Rectal smooth muscle tissue (tissue), 1 donor: ENCODE measurements at regions not wholly inside any gene's neighbourhood (a gene's known extent, or its start where the extent isn't known, plus 50 kb on each side); places are given as distances from the start of the nearest gene placed in this dataset.

ENCODE experiments used
- H3K27ac ChIP-seq: one replicate; pipeline ENCODE4 v1.7.0; 2013; ENCODE audit warnings: low read depth, low read length, inconsistent platforms
- H3K27me3 ChIP-seq: one replicate; pipeline ENCODE4 v1.7.0; 2013; ENCODE audit warnings: low read length; ENCODE audit not compliant: control insufficient read depth, insufficient read depth
- H3K36me3 ChIP-seq: one replicate; pipeline ENCODE4 v1.7.0; 2013; ENCODE audit warnings: low read length; ENCODE audit not compliant: control insufficient read depth, insufficient read depth
- H3K4me1 ChIP-seq: one replicate; pipeline ENCODE4 v1.7.0; 2013; ENCODE audit warnings: low read length; ENCODE audit not compliant: control insufficient read depth, insufficient read depth
- H3K4me3 ChIP-seq: one replicate; pipeline ENCODE4 v1.7.0; 2013; ENCODE audit warnings: low read length
- H3K9ac ChIP-seq: one replicate; pipeline ENCODE4 v1.7.0; 2013; ENCODE audit warnings: low read length

DNA sequence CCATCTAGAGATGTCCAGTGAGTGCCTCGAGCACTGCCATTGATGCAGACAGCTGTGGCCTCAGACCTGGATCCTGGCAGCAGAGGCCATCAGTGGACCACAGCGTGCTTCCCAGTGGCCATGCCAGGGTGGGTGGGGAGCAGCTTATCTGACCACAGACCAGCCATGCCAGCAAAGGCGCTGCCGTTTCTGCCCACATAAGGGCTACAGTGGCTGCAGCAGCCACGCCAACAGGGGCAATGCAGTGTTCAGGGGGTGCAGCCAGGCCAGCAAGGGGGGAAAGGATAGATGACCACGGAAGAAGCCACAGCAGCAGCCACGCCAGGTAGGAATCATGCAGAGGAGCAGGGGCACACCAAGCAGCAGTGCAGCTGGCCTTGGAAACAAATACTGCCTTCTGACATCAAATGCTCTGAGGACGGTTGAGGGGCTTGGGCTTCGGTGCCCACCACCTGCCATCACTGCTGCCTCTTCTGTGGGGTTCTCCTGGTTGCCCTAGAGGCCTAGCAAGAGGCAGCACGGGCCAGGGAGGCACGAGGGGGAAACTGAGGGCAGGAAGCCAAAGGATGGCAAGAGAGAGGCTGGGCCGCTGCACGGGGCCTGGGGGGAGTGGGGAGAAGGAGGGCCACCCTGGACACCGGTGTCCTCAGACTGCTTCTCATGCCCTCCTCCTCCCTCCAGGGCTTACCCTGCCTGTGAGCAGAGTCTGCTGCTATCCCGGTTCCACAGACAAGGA lies 94.7 kb upstream of the RUNX3 start:
- Histone ChIP-seq H3K4me3 (no peak overlapping the region), H3K27me3 (no peaks in the 10 kb centered on the region), H3K36me3 (no peaks in the 10 kb centered on the region), H3K27ac (no peak overlapping the region), H3K4me1 (peaks cover 8% of the 10 kb centered on the region), H3K9ac (no peak overlapping the region)

- Histone ChIP-seq H3K27me3 (no peaks in the 10 kb centered on the region), H3K9ac (no peak overlapping the region), H3K4me3 (no peak overlapping the region), H3K27ac (no peak overlapping the region), H3K4me1 (peaks cover 8% of the 10 kb centered on the region), H3K36me3 (no peaks in the 10 kb centered on the region)
Measured at GRCh38 chr1:25023826-25024225, 93.8 kb upstream of the RUNX3 start.

- H3K27me3 ChIP-seq: no peaks in the 10 kb centered on the region
- H3K27ac ChIP-seq: peak overlapping the region; percentile 29
- H3K4me1 ChIP-seq: peaks cover 8% of the 10 kb centered on the region
- H3K4me3 ChIP-seq: no peak overlapping the region
- no peaks in the 10 kb centered on the region for H3K36me3 ChIP-seq
- H3K9ac ChIP-seq: no peak overlapping the region
Measured at GRCh38 chr1:25023190-25023578, 93.1 kb upstream of the RUNX3 start.

DNA sequence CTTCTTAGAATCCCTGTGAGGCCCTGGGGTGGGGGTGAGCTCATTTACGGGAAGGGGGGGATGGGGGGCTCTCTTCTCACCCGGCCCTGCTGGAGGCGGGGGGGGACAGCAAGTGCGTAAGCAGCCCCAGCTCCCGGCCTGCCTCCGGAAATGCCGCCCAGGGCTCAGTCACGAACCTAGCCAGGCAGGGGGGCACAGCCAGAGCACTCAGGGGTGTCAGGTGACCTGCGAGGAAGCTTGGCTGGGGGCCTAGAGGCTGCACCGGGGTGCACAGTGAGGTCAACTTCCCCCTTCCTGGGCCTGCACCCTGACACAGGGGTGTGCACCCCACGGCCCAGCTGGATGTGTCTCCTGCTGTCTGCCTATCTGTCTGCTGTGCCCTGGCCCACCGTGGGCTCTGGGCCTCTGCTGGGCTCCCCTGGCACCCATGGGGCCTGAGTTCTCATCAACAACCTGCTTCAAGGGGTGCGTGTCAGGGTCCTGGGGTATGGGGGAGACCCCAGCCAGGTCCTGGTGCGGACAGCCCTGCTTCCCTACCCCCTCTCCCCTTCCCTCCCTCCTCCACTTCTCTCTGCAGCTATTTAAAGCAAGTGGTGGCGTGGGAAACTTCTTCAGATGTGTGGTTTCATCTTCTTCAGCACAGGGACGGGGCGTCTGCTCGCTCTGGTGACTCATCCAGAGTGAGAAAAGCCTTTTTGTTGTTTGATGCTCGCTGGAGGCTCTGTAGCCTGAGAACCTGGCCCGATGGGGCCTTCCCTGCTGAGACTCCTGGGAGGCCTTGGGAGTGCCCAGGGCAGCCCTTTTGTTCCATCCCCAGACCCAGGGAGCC lies 92.5 kb upstream of the RUNX3 start:
- peak overlapping the region; percentile 26 for H3K4me3 ChIP-seq
- peak overlapping the region; percentile 29 for H3K27ac ChIP-seq
- H3K9ac ChIP-seq: no peak overlapping the region
- H3K36me3 ChIP-seq: no peaks in the 10 kb centered on the region
- peaks cover 8% of the 10 kb centered on the region for H3K4me1 ChIP-seq
- no peaks in the 10 kb centered on the region for H3K27me3 ChIP-seq

DNA sequence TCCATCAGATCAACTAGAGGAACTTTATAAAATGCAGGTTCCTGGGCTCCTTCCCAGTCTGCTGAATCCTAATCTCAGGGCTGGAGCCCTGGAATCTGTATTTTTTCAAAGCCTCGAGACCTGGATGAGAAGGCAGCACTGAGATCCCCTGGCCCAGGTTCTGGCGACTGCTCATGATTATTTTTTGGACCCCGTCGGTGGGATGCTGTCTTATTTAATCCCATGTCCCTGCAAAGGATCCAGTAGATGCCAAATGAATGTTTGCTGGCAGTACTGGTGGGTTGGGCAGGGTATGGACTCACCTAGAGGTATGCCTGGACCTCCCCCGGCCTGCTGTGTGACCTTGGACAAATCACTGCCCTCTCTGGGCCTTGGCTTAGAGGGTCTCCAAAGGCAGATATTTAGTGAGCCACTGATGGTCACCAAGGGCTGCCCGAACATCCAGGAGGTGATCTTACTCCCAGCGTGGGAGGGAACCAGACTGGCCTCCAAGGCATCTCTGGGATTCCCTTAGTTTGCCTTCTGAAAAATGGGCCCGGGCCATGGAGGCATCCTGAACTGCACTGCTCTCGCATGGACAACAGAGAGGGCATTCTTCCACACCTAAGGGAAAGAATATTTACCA lies 91.6 kb upstream of the RUNX3 start:
- H3K27ac ChIP-seq: no peak overlapping the region
- no peak overlapping the region for H3K4me3 ChIP-seq
- H3K4me1 ChIP-seq: peaks cover 8% of the 10 kb centered on the region
- no peak overlapping the region for H3K9ac ChIP-seq
- H3K36me3 ChIP-seq: no peaks in the 10 kb centered on the region
- H3K27me3 ChIP-seq: no peaks in the 10 kb centered on the region

DNA sequence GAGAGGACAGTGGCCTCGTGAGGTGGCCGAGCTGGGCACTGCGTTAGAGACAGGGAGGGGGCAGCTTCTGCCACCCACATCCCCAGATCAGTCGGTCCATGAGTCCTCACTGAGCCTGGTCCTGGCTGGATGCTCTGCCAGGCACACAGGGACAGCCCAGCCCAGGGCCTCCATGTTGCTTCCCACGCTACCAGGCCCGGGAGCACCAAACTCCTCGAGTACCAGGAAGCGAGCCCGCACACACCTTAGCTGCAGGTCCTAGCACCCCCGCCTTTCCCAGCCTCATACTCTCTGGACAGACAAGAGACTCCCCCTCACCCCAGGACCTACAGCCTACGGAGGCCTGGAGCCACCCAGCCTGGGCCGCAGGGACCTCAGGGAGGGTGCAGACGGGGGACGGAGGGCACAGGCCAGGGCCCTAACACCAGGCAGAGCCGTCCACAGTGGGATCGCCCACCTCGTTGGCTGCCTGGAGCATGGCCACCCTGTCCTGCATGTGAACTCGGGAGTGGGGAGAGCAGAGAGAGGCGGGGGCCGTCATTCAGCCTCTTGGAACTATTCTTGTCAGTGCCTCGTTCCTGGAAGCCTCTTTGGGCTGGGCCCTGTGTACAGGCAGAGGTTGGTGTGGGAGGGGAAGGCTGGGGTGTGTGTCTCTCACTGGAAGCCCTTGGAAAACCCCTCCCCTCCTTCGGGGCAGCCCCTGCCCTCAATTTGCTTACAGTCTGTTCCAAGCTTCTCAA lies 90.9 kb upstream of the RUNX3 start:
- Histone ChIP-seq H3K27ac (no peak overlapping the region), H3K4me3 (no peak overlapping the region), H3K27me3 (no peaks in the 10 kb centered on the region), H3K36me3 (no peaks in the 10 kb centered on the region), H3K4me1 (peaks cover 8% of the 10 kb centered on the region), H3K9ac (no peak overlapping the region)

DNA sequence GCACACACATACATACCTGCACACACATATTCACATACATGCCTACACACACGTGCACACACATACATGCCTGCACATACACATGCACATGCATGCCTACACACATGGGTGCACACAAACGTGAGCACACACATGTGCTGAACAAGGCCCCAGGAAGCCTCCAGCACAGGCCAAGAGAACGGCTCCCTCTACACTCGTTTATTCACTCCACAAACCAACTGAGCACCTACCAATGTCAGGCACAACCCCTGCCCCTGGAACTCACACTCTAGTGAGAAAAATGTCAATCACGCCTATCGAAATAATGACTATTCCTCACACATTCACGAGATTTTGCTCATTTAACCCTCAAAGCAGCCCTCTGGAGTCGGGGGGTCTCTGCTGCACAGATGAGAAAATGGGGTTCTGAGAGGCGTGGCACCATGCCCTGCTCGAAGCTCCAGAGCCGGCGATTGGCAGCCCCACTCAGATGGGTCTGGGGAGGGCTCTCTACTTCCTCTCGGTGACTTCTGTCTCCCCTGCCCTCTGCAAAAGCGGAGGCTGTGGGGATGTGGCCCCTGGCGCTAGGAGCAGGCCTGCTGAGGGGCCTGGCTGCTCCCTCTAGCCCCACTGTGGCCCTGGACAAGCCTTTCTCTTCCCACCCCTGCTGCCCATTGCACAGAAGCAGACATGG lies 90.2 kb upstream of the RUNX3 start:
- H3K27me3 ChIP-seq: no peaks in the 10 kb centered on the region
- H3K4me1 ChIP-seq: peaks cover 8% of the 10 kb centered on the region
- H3K36me3 ChIP-seq: no peaks in the 10 kb centered on the region
- no peak overlapping the region for H3K27ac ChIP-seq
- no peak overlapping the region for H3K4me3 ChIP-seq
- no peak overlapping the region for H3K9ac ChIP-seq

GRCh38 chr1:25019337-25020172 lies 89.5 kb upstream of the RUNX3 start:
- Histone ChIP-seq H3K36me3 (no peaks in the 10 kb centered on the region), H3K4me3 (no peak overlapping the region), H3K27me3 (no peaks in the 10 kb centered on the region), H3K9ac (no peak overlapping the region), H3K27ac (no peak overlapping the region), H3K4me1 (peaks cover 8% of the 10 kb centered on the region)

- Histone ChIP-seq H3K9ac (no peak overlapping the region), H3K27me3 (no peaks in the 10 kb centered on the region), H3K27ac (no peak overlapping the region), H3K36me3 (no peaks in the 10 kb centered on the region), H3K4me1 (peaks cover 8% of the 10 kb centered on the region), H3K4me3 (no peak overlapping the region)
Measured at GRCh38 chr1:25018943-25019336, 88.9 kb upstream of the RUNX3 start.

GRCh38 chr1:25018110-25018735 lies 88.1 kb upstream of the RUNX3 start:
- no peak overlapping the region for H3K27ac ChIP-seq
- peaks cover 8% of the 10 kb centered on the region for H3K4me1 ChIP-seq

More at GRCh38 chr1:25018110-25018735, 88.1 kb upstream of the RUNX3 start:
- H3K27me3 ChIP-seq: no peaks in the 10 kb centered on the region
- no peak overlapping the region for H3K4me3 ChIP-seq
- no peaks in the 10 kb centered on the region for H3K36me3 ChIP-seq
- no peak overlapping the region for H3K9ac ChIP-seq
